ENCODE measurements at regions not wholly inside any gene's neighbourhood (a gene's known extent, or its start where the extent isn't known, plus 50 kb on each side); places are given as distances from the start of the nearest gene placed in this dataset.

DNA sequence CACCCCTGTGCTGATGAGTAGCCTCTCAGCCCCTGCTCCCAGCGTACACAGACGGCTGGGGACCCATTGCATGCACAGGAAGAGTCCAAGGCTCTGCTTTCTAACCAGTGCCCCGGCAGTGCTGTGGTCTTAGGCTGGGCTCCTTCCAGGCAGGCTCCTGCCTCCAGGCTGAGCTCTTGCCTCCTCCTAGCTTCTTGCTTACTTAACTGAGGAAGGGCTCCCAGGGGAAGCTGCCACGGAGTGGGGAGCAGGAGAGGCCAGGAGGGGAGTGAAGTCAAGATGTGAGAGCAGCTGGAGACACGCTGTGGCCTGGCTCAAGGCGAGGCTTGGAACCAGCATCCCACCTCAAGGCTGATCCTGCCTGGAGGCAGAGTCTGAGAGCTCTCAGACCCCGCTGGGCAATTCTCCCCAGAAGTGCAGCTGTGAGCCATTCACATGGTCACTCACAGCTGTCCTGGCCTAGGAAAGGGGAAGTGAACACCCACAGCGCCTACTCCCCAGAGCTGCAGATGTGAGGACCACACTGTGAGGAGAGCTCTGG is 141.0 kb downstream of the TBXT start (continued):
- no peak for TF ChIP-seq ZNF138 (CRISPR knock-in tag; conservative IDR thresholded peaks at IDR 0.05)
- TF ChIP-seq NFATC4 (CRISPR knock-in tag; IDR thresholded peaks at IDR 0.05): no peak
- TF ChIP-seq STAT6 (CRISPR knock-in tag; conservative IDR thresholded peaks at IDR 0.05; ENCODE audit: low read depth): no peak
- no peak for TF ChIP-seq ZNF219 (CRISPR knock-in tag; IDR thresholded peaks at IDR 0.05; ENCODE audit: borderline replicate concordance)
- no peak for TF ChIP-seq ZNF263 (CRISPR knock-in tag; IDR thresholded peaks at IDR 0.05; ENCODE audit: low read depth)

DNA sequence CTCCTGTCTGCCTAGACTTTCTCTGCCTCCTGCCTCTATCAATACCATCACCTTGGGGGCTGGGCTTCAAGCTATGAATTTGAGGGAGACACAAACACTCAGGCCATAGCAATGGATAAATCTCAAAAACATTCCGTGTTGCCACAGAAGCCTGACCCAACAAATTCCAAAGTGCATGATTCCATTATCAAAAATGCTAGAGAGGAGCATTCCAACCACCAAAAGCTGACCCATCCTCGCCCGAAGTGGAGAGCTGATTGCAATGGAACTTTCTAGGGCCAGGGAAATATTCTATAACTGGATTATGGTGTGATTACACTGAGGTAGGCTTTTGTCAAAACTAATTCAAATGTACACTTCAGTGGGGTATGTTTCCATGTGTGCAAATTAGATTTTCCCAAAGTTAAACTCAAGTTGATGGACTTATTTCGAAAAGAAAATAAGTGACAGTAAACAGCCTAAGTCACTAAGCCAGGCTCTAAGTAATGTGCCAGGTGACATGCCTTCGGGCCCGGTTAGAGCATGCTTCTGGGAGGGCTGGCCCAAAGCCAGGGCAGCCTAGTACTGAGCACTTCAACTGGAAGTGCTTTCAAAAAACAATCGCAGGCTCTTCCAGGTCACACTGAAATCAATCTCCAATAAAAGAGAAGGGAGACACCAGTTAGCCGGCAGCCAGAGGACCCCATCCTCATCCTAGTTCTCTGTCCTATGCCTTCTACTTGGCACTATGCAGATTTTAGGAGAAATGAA is 142.3 kb downstream of the TBXT start:
- Mint-ChIP-seq H3K4me3 (no peak overlapping the region), H3K27me3 (ENCODE audit: low read depth) (no peaks in the 10 kb centered on the region; the same call in 1 of the 2 replicates), H3K36me3 (no peaks in the 10 kb centered on the region), H3K9me3 (peaks cover 3% of the 10 kb centered on the region; the same call in 1 of the 2 replicates), H3K27ac (no peak overlapping the region), H3K4me1 (no peaks in the 10 kb centered on the region; the same call in 1 of the 2 replicates)
- POLR2A ChIA-PET: no interaction called here
- DNase-seq (ENCODE audit: low spot score): no peak
- CTCF ChIA-PET: interaction anchor here (1.1 kb wide), 1 partner anchor 51 kb away, joined by 3 read pairs; no protein-coding TSS in a partner anchor
- no peak for ATAC-seq
- TF ChIP-seq ELF4 (CRISPR knock-in tag; IDR thresholded peaks at IDR 0.05; ENCODE audit: low read depth) (no peak), GABPB1 (CRISPR knock-in tag; IDR thresholded peaks at IDR 0.05) (no peak)
- TF ChIP-seq, protein P1, sequence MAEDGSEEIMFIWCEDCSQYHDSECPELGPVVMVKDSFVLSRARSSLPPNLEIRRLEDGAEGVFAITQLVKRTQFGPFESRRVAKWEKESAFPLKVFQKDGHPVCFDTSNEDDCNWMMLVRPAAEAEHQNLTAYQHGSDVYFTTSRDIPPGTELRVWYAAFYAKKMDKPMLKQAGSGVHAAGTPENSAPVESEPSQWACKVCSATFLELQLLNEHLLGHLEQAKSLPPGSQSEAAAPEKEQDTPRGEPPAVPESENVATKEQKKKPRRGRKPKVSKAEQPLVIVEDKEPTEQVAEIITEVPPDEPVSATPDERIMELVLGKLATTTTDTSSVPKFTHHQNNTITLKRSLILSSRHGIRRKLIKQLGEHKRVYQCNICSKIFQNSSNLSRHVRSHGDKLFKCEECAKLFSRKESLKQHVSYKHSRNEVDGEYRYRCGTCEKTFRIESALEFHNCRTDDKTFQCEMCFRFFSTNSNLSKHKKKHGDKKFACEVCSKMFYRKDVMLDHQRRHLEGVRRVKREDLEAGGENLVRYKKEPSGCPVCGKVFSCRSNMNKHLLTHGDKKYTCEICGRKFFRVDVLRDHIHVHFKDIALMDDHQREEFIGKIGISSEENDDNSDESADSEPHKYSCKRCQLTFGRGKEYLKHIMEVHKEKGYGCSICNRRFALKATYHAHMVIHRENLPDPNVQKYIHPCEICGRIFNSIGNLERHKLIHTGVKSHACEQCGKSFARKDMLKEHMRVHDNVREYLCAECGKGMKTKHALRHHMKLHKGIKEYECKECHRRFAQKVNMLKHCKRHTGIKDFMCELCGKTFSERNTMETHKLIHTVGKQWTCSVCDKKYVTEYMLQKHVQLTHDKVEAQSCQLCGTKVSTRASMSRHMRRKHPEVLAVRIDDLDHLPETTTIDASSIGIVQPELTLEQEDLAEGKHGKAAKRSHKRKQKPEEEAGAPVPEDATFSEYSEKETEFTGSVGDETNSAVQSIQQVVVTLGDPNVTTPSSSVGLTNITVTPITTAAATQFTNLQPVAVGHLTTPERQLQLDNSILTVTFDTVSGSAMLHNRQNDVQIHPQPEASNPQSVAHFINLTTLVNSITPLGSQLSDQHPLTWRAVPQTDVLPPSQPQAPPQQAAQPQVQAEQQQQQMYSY (CRISPR knock-in tag; IDR thresholded peaks at IDR 0.05): no peak

- CTCF ChIA-PET: no interaction called here
Observed at GRCh38 chr6:166024252-166024651, 143.4 kb downstream of the TBXT start.

More at GRCh38 chr6:166024252-166024651, 143.4 kb downstream of the TBXT start:
- ATAC-seq: no peak
- Mint-ChIP-seq H3K27ac (no peak overlapping the region), H3K4me3 (no peak overlapping the region), H3K36me3 (no peaks in the 10 kb centered on the region), H3K27me3 (ENCODE audit: low read depth) (no peaks in the 10 kb centered on the region; the same call in 1 of the 2 replicates), H3K4me1 (no peaks in the 10 kb centered on the region; the same call in 1 of the 2 replicates), H3K9me3 (peaks cover 9% of the 10 kb centered on the region)
- TF ChIP-seq, protein P1 (CRISPR knock-in tag; IDR thresholded peaks at IDR 0.05): no peak
- TF ChIP-seq NFE2L1 (CRISPR knock-in tag; IDR thresholded peaks at IDR 0.05) (no peak), PREB (CRISPR knock-in tag; IDR thresholded peaks at IDR 0.05; ENCODE audit: borderline replicate concordance) (no peak), ELF4 (CRISPR knock-in tag; IDR thresholded peaks at IDR 0.05; ENCODE audit: low read depth) (no peak), RELA (CRISPR knock-in tag; IDR thresholded peaks at IDR 0.05; ENCODE audit: borderline replicate concordance) (no peak), SMAD3 (CRISPR knock-in tag; IDR thresholded peaks at IDR 0.05; ENCODE audit: borderline replicate concordance) (no peak)
- TF ChIP-seq, protein P2, sequence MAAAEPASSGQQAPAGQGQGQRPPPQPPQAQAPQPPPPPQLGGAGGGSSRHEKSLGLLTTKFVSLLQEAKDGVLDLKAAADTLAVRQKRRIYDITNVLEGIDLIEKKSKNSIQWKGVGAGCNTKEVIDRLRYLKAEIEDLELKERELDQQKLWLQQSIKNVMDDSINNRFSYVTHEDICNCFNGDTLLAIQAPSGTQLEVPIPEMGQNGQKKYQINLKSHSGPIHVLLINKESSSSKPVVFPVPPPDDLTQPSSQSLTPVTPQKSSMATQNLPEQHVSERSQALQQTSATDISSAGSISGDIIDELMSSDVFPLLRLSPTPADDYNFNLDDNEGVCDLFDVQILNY (CRISPR knock-in tag; IDR thresholded peaks at IDR 0.05): no peak
- TF ChIP-seq, protein P3, sequence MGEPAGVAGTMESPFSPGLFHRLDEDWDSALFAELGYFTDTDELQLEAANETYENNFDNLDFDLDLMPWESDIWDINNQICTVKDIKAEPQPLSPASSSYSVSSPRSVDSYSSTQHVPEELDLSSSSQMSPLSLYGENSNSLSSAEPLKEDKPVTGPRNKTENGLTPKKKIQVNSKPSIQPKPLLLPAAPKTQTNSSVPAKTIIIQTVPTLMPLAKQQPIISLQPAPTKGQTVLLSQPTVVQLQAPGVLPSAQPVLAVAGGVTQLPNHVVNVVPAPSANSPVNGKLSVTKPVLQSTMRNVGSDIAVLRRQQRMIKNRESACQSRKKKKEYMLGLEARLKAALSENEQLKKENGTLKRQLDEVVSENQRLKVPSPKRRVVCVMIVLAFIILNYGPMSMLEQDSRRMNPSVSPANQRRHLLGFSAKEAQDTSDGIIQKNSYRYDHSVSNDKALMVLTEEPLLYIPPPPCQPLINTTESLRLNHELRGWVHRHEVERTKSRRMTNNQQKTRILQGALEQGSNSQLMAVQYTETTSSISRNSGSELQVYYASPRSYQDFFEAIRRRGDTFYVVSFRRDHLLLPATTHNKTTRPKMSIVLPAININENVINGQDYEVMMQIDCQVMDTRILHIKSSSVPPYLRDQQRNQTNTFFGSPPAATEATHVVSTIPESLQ (CRISPR knock-in tag; IDR thresholded peaks at IDR 0.05): no peak
- TF ChIP-seq, protein P4, sequence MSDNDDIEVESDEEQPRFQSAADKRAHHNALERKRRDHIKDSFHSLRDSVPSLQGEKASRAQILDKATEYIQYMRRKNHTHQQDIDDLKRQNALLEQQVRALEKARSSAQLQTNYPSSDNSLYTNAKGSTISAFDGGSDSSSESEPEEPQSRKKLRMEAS (CRISPR knock-in tag; IDR thresholded peaks at IDR 0.05): no peak
- POLR2A ChIA-PET: no interaction called here
- no peak for DNase-seq (ENCODE audit: low spot score)
